GM21447 (cell line): ENCODE measurements at regions not wholly inside any gene's neighbourhood (a gene's known extent, or its start where the extent isn't known, plus 50 kb on each side); places are given as distances from the start of the nearest gene placed in this dataset.

ENCODE experiments used
- ATAC-seq: cut with Tn5 transposase; IDR thresholded peaks from one replicate; pipeline ENCODE4 v1.9.1; 2021; ENCODE audit not compliant: unreplicated experiment

DNA sequence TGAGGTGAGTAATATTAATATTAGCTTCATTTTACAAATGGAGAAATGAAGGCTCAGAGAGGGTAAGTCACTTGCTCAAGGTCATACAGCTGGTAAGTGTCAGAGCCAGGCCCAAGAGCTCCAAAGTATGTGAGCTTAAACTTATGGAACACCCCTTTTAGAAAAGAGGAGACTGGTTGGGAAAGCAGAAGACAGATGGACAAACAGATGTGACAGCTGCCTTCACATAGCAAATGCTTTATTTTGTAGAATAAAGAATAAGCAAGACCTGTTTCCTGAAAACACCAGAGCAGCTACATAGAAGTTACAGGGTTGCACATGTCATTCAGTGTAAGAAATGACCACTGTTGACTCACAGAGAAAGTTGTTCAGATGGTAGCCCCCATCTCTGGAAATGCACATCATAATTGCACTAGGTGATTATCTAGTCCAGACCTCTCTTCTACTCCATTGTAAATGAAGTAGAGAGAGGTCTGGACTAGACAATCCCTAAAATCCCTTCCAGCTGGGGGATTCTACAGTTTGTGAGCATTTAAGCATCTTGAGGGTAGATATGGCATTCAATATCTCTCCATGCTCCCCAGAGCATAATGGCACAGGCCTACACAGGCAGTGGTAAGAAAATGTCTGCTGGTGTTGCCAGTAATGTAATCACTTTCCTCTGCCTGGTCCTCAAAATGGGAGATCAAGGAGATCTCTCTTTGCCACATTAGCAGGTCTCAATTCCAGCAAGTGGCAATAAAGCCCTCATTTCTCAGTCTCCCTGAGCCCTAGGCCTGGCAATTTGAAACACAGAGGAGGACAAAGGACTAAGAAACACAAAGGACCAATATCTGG is 188.2 kb upstream of the FGGY start:
- ATAC-seq: no peak

DNA sequence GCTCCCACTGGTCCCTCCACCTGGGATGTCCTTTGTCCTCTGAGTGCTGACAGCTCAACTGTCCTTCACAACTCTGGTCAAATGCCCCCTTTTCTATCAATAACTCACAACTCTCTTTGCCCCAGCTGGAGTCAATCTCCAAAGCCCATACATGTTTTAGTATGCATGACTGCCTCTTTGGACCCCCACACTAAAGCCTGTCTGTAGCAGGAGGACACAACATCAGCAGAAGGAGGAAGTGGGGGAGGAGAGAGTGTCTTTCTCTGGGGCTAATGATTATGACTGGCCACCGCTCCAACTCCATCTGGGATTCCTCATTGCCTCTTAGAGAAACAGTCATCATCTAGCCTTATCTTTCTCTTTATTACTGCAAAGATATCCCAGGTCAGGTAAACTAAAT is 186.6 kb upstream of the FGGY start:
- ATAC-seq: no peak

DNA sequence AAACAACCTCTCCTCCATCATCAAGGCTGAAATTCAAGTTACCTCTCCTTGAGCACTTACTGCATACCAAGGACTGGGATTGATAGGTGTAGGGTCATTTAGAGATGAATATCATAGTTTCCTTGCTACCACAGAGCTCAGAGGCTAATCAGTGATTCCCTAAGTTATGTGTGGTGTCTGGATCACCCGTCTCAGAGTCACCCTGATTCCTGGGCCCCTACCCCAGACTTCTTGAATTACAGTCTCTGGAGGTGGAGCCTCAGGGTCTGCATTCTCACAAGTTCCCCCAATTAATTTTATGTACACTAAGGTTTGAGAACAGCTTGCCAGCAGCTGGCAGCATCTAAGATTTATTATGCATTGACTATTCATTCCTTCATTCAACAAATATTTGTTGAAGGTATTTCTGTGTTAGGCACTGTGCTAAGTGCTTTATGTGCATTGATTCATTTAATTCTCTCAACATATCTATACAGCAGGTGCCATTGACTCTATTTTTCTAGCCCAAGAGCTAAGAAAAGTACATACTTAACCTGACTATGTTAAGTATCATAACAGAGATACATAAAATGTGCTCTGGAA is 182.9 kb upstream of the FGGY start:
- no peak for ATAC-seq

DNA sequence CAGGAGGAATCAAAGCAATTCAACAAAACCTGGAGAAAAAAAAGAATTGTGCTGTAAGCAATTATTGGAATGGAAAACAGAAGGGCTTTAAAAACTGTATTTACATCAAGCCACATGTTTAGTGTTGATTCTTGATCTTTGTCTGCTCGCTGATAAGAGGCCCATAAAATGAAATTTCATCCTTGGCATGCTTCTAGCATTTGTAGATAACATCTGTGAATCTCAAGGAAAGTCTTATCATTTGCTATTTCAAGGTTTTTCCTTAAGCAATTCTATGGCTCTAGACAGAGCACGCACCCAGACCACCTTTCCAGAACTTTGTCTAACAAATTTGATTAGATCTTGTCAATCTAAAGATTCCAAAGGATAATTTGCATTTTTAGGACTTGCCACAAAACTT is 181.0 kb upstream of the FGGY start:
- ATAC-seq: no peak

DNA sequence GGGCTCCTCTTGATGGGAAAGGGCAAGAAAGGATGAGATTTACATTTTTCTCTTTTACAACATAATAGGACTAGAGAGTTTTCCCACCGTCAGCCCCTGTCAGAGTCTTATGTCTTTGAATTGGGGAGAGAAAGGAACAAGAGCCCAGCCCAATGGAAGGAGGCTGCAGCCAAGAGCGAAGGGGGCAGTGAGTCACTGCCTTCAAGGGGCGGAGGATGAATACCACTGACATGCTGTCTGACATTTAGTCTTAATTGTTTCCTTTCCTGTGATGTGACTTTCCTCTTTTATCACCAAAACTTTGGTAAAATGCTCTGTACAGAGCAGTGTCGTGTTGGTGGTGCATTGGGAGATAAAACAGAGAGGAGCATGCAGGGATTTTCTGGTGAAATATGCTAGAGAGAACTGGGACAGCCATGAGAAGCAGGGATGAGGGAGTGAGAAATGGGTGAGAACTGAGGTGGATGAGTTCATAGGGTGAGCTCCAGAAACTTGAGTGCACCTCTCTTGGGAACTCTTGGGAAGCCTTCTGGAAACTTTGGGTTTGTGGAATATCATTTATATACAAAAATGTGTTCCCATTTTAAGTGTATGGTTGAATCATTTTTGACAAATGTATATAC is 179.9 kb upstream of the FGGY start:
- no peak for ATAC-seq

DNA sequence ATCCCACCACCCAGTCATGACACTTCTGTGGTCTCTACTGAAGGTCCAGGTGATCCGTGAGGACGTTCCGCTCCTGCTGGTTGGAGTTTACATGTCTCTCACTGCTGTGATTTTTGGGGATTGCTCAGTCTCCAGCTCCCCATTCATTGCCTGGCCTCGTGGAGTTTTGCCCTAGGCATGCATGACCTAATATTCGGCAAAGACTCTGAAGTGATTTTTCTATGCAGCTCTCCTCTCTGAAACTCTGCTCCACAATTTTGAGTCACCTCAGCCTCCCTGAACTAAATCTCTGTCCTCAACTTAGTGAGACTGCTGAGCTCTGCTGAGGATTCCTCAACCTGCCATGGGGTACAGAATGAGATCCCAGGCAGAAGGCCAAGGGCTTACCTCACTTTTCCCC is 174.4 kb upstream of the FGGY start:
- ATAC-seq: no peak

DNA sequence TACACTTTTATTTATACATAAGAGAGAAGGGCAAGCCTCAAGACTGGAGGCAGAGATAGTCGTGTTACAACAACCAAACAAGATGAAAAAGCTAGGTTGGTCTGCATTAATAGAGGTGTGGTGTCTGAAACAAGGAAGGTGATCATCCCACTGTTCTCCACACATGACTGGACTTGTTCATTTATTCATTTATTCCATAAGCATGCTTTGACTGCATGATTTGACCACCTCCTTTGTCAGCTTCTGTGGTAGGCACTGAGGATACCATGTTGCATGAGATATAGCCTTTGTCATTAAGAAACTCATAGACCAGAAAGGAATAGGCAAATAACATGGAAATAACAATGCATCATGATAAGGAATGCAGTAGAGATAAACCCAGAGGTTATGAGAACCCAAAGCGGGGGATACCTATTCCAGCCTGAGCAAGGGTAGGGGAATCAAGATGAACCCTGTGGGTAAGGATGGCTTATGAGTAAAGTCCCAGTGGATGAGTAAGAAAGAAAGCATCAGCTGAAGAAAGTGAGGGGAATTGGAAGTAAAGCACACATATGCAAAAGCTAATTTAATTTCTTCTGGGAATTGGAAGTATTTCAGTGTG is 173.7 kb upstream of the FGGY start:
- ATAC-seq: no peak

DNA sequence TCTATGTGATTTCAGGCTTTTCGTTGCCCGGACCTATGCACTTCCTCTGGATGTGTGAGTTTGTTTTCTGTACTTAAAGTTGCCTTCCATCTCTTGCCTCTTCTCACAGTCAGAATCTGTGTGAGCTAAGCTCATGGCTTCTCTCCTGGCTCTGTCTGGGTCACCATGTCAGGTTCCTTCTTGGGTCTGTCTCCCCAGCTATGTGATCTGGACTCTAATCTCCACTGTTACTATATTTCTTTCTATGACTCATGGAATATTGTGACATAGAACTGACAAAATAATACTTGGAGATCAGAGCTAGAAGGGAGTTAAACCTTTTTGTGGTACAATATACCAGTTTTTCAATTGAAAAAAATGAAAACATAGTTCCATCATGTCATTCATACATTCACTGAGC is 172.7 kb upstream of the FGGY start:
- ATAC-seq: no peak

DNA sequence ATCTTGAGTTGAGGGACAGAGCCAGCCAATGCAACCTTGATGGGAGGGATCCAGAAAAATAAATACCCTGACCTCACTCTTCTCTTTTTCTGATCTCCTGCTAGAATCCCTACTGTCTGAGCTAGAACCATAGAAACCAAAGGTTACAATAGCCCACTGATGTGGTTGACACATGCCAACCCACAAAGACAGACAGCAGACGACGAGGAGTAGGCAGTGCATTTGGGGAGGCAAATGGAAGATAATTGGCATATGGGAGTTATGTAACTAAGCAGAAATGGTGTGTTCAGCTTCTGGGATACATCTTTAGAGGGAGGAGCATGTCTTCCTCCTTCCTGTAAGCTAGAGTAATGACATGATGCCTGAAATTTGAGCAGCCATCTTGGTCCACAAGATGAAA is 171.7 kb upstream of the FGGY start:
- no peak for ATAC-seq

DNA sequence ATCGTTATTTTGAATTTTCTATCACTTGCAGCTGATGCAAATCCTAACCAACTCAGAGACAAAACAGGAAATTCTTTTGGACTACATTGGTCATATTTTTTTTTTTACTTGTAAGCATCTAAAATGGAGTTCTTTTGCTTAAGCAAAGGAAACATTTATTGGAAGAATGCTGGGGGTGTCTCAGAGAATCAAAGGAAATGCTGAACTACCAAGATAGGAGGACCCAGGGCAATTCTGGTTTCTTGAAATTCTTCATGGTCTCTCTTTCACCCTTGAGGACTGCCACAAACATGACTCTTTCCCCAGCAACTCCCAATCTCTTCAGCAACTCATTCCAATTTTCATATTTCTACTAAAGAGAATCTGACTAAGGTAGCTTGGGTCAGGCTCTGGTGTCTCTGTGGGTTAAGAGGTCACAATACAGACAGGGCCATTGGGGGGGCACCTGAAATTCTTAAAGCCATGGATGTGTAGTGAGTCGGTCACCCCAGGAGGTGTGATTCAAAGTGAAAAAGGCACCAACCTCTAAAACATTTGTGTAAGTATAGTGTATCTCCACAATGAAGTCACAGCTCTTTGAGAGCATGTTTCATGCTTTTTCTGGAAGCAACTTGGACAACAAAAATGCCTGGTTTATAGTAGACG is 171.1 kb upstream of the FGGY start:
- ATAC-seq: no peak

DNA sequence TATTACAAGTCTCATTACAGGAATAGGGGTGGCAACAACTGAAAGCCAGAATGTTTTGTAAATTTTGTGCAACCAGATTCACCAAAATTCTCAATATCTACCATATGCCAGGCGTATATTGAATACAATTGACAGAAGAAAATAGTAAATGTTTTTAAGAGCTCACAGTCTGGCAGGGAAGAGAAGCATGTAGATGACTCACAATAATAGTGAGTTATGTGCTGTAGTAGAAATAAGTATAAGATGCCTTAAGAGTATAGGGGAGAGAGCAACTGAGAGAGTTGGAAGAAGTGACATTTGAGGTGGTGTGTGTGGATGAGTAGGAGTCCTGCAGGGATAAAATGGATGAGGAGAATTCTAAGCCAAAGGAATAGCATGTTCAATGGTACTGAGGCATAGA is 170.5 kb upstream of the FGGY start:
- ATAC-seq: no peak

DNA sequence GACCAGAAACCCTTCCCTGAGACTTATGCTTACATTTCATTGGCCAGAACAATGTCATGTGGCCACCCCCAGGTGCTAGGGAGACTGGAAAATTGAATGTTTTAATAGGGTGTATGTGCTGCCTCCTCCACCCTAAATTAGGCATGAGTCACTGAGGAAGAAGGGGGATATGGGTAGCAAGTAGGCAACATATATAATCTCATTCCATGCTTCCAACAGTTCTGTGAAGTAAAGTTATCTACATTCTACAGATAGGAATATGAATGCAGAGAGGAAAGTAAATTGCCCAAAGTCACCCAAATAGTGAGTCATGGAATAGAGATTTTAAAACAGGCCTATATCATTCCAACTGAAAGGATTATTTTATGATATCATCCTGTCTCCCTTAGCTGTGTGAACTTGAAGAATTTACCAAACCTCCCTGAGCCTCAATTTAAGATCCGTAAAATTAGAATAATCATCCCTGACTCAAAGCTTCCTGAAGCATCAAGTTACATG is 168.6 kb upstream of the FGGY start:
- ATAC-seq: no peak

DNA sequence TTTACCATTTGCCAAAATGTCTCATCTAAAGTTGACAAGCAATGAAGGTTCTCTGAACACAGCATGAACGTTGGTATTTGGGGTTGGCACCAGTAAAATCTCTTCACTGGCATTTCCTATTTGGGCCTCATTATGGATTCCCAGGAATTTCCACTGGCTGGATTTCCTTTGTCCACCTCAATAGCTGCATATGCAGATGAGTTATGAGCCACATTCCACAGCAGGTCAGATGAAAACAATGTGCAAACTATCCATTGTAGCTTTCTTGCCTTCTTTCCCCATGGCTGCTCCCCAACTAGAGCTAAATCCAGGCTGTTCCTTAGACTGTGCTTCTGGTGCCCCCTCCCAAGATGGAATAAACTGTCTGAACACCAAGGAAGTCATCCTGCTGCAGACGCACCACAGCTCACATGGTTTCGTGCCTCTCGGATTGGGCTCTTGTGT is 168.1 kb upstream of the FGGY start:
- no peak for ATAC-seq

DNA sequence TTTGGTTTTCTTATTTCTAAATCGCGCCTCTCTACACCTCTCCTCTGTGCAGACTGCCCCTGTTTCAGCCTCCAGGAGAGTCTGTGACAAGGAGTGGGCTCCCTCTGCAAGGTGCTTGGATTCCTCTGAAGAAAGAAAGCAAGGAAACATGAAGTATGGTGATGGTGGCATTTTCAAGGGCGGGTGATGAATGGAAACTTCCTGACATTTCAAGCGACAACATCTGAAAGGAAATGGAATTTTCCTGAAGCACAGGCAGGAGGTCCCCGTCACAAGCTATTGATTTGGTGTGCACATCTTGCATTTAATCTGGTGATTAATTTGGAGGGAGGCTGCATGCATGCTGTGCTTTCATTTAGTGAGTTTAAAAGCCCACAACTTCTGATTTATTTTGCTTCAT is 164.6 kb upstream of the FGGY start:
- no peak for ATAC-seq

DNA sequence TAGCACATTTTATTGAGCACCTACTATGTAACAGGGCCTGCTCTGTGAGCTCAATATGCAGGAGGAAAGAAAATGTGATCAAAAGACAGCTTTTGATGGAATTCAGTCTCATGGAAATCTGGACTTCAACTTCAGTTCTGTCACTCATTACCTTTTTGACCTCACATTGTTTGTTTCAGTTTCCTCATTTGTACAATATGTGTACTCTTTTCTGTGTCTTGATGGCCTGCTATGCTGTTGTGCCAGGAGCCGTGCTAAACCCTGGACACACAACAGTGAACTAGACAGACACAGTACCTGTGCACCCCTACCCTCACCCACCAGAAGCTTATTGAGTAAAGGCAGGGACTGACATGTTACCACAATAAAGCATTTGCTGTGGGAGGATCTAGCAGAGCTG is 162.9 kb upstream of the FGGY start:
- no peak for ATAC-seq

DNA sequence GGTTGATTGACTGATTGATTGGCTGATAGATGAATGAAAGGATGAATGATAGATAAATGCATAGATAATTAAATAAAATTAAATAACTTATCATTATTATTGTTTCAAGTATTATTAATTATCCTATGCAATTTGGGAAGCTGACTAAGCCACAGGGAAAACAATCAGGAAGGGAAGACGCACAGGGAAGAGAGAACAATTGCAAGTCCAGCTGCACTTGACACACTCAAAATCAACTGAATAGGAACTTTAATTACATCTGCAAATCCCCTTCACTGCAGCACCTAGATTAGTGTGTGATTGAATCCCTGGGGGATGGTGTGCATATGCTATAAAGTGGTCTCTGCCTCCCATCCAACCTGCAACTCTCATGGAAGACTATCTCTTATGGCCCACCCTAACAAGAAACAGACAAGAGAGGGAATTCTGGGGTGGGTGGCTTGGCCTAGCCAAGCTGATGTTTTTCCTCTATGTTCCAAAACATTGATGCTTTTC is 161.1 kb upstream of the FGGY start:
- no peak for ATAC-seq

DNA sequence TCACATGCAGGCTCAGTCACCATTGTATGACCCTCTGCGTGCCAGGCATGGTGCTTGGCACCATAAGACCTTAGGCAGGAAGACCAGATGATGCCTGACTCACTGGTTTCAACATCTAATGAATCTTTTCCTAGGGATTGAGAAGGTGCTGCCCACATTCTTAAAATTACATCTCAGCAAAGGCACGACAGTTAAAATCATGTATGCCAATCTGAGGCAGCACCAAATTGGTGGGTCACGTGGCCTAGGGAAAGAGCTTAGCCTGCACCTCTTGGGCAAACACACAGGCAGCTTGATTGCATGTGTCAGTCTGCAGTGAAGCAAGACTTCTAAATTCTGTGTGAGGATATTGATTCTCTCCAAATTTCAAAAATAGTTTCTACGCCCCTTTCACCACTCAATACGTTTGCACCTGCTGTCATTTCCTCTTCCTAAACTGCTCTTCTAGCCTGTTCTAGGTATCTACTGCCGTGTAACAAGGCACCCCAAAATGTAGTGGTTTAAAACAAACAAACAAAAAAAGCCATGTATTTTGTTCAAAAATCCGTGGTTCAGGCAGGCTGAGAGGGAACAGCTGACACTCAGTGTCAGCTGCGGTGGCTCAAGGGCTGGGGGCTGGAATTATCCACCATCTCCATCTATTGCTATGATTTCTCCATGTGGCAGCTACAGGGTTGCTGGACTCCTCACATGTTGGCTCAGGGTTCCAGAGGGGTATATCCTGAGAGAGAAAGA is 160.2 kb upstream of the FGGY start:
- no peak for ATAC-seq

DNA sequence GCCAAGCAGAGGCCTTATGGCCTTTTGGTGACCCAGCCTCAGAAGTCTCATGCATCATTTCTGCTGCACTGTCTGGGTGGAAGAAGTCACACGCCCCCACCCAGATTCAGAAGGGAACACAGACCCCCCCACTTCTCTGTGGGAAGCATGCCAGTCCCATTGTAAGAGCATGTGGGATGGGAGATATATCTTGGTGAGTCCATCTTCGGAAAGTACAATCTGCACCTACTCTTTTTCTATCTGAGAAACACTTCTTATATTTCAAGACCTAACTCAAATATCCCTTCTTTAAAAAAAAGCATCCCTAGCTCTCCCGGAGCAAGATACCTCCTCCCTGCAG is 159.6 kb upstream of the FGGY start:
- no peak for ATAC-seq

DNA sequence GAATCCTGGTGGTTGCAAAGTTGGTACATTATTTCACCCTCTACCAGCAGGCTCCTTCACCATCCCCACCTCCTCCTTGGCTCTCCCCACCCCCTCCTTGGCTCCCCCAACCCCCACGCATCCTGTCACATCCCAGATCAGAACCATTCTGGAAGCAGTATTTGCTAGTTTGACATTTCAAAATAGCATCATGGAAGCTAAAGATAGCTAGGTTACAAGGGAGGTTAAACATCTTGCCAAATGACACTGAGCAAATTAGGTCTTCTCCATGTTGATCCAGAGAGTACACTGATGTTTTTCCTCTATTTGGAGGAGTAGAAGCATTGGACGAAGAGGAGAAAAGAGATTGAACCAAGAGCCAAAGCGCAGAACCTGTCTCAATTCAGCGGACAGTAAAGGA is 158.9 kb upstream of the FGGY start:
- ATAC-seq: no peak

DNA sequence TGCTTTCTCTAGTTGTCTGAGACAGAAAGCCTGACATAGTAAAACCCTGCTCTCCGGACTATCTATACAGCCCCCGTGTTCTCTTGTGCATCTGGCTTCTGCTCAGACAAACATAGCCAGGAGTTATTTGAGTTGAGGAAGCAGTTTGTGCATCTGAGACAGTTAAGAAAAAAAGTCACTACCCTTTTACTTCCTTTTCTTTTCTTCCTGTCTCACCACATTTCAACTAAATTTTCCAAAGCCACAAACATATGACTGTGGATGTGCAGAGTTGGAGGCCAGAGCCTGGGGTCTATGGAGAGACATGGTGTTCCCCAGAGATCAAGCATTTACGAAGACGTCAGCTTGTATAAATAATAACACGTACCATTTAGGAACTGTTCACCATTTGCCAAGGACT is 158.5 kb upstream of the FGGY start:
- ATAC-seq: no peak

DNA sequence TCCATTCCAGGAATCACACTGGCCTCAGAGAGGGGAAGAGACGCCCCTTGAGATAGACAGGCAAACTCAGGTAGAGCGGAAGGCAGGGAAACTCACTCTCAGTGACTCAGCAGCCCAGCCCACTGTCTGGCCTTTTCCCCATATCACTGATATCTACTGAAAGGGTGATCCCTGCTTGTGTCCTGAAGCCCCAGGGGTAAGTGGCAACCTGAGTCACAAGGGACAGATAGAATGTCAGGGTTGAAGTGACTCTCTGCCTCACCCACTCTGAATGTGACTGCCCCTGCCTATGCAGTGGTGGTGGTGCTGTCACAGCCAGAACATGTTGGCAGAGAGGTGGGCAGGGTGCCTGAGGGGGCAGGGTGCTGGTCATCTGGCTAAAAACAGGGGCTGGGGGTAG is 157.5 kb upstream of the FGGY start:
- no peak for ATAC-seq
